Karpas-422 (cell line): ENCODE measurements at regions not wholly inside any gene's neighbourhood (a gene's known extent, or its start where the extent isn't known, plus 50 kb on each side); places are given as distances from the start of the nearest gene placed in this dataset.
"Not testable (repeated sequence)": the region's sequence is repeated elsewhere in the genome, so short reads cannot be mapped to it uniquely, and the experiment has no call there.

ENCODE experiments used
- DNase-seq: peaks from one replicate; pipeline ENCODE4 v3.0.0-alpha.2; 2015
- H2AFZ ChIP-seq: fragments of 200-600 bp; sonication (generic); 2 replicates; pipeline ENCODE4 v1.6.1; 2014; ENCODE audit warnings: antibody characterized with exemption, low read length, mixed read lengths
- H3K27ac ChIP-seq: fragments of 200-600 bp; sonication (generic); 2 replicates; pipeline ENCODE4 v1.5.1; 2014; ENCODE audit warnings: mild to moderate bottlenecking, low read length, moderate library complexity
- H3K27me3 ChIP-seq: fragments of 200-600 bp; sonication (generic); 2 replicates; pipeline ENCODE4 v1.6.1; 2014; ENCODE audit warnings: low read length, mixed read lengths
- H3K36me3 ChIP-seq: fragments of 200-600 bp; sonication (generic); 2 replicates; pipeline ENCODE4 v1.6.1; 2014; ENCODE audit warnings: low read length, mixed read lengths; ENCODE audit not compliant: insufficient read depth
- H3K4me1 ChIP-seq: fragments of 200-600 bp; sonication (generic); 2 replicates; pipeline ENCODE4 v1.6.1; 2014; ENCODE audit warnings: mild to moderate bottlenecking, low read length, mixed read lengths
- H3K4me2 ChIP-seq: fragments of 200-600 bp; sonication (generic); 2 replicates; pipeline ENCODE4 v1.6.1; 2014; ENCODE audit warnings: low read length, low read depth, mild to moderate bottlenecking; ENCODE audit not compliant: poor library complexity, severe bottlenecking
- H3K4me3 ChIP-seq: fragments of 200-600 bp; sonication (generic); 2 replicates; pipeline ENCODE4 v1.5.1; 2014; ENCODE audit warnings: mild to moderate bottlenecking, antibody characterized with exemption, low read length, mixed read lengths
- H3K79me2 ChIP-seq: fragments of 200-600 bp; sonication (generic); 2 replicates; pipeline ENCODE4 v1.6.1; 2014; ENCODE audit warnings: mild to moderate bottlenecking, low read length, mixed read lengths
- H3K9ac ChIP-seq: fragments of 200-600 bp; sonication (generic); 2 replicates; pipeline ENCODE4 v1.6.0; 2014; ENCODE audit warnings: low read length
- H3K9me2 ChIP-seq: fragments of 200-600 bp; sonication (generic), shearing (Covaris generic); replicated peaks from 2 replicates; pipeline ENCODE4 v1.6.0; 2014; ENCODE audit warnings: mild to moderate bottlenecking, low read length, moderate library complexity; ENCODE audit not compliant: insufficient read depth
- H3K9me3 ChIP-seq: fragments of 300-700, 200-600 bp; sonication (generic); 2 replicates; pipeline ENCODE4 v1.6.1; 2014; ENCODE audit warnings: low read length, mixed read lengths
- H4K20me1 ChIP-seq: fragments of 200-600 bp; sonication (generic); 2 replicates; pipeline ENCODE4 v1.6.1; 2014; ENCODE audit warnings: mild to moderate bottlenecking, antibody characterized with exemption, low read length, low read depth; ENCODE audit not compliant: insufficient read depth

DNA sequence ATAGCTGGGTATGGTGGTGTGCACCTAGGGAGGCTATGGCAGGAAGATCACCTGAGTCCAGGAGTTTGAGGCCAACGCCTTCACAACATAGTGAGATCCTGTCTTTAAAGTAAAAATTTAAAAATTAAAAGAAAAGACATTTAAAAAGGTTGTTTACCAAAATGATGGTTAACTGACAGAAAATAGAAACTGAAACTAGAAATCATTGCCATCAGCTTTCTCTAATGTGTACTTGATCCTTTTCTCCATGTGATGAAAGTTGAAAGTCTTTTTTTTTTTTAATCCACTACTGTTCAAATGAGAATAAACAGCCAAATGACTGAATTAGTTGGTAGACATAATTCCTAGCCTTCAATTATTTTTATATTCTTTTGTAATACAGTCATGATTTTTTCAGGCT, 75.1 kb upstream of the PARP8 start:
- not testable (repeated sequence) for H3K4me1 ChIP-seq

GRCh38 chr5:50593681-50594080, 72.8 kb upstream of the PARP8 start:
- Histone ChIP-seq H2AFZ (no peak overlapping the region), H3K9me3 (no peaks in the 10 kb centered on the region), H3K4me2 (no peak overlapping the region), H3K27ac (no peak overlapping the region), H3K79me2 (no peaks in the 10 kb centered on the region), H3K4me1 (no peaks in the 10 kb centered on the region), H3K27me3 (no peaks in the 10 kb centered on the region), H4K20me1 (no peaks in the 10 kb centered on the region), H3K36me3 (no peaks in the 10 kb centered on the region), H3K9me2 (no peaks in the 10 kb centered on the region), H3K4me3 (no peak overlapping the region), H3K9ac (no peak overlapping the region)
- no peak for DNase-seq

More for the DNA sequence above, 75.1 kb upstream of the PARP8 start:
- not testable (repeated sequence) for H3K4me3 ChIP-seq, H3K9me2 ChIP-seq, DNase-seq, H3K9ac ChIP-seq, H3K36me3 ChIP-seq, H3K4me2 ChIP-seq, H4K20me1 ChIP-seq, H2AFZ ChIP-seq, H3K9me3 ChIP-seq, H3K27me3 ChIP-seq, H3K27ac ChIP-seq, H3K79me2 ChIP-seq

- no peaks in the 10 kb centered on the region for H3K9me3 ChIP-seq
- no peaks in the 10 kb centered on the region for H3K9me2 ChIP-seq
- no peaks in the 10 kb centered on the region for H3K27me3 ChIP-seq
- H3K79me2 ChIP-seq, result no peaks in the 10 kb centered on the region
- H2AFZ ChIP-seq, result no peak overlapping the region
- no peak overlapping the region for H3K9ac ChIP-seq
- no peak overlapping the region for H3K4me2 ChIP-seq
- H3K4me1 ChIP-seq, result no peaks in the 10 kb centered on the region
- H4K20me1 ChIP-seq, result no peaks in the 10 kb centered on the region
- H3K4me3 ChIP-seq, result no peak overlapping the region
- H3K27ac ChIP-seq, result no peak overlapping the region
- H3K36me3 ChIP-seq, result no peaks in the 10 kb centered on the region
- no peak for DNase-seq
Measured at GRCh38 chr5:50595199-50595598, 71.2 kb upstream of the PARP8 start.

DNA sequence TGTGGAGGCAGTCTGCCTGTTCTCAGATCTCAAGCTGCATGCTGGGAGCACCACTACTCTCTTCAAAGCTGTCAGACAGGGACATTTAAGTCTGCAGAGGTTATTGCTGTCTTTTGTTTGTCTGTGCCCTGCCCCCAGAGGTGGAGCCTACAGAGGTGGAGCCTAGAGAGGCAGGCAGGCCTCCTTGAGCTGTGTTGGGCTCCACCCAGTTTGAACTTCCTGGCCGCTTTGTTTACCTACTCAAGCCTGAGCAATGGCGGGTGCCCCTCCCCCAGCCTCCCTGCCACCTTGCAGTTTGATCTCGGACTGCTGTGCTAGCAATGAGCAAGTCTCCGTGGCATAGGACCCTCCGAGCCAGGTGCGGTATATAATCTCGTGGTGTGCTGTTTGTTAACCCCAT, 64.9 kb upstream of the PARP8 start:
- not testable (repeated sequence) for H3K9me2 ChIP-seq, H3K4me1 ChIP-seq, H3K4me3 ChIP-seq, H2AFZ ChIP-seq, H3K27me3 ChIP-seq, H3K9ac ChIP-seq, H4K20me1 ChIP-seq, H3K27ac ChIP-seq, H3K4me2 ChIP-seq, H3K9me3 ChIP-seq, DNase-seq, H3K36me3 ChIP-seq, H3K79me2 ChIP-seq

DNA sequence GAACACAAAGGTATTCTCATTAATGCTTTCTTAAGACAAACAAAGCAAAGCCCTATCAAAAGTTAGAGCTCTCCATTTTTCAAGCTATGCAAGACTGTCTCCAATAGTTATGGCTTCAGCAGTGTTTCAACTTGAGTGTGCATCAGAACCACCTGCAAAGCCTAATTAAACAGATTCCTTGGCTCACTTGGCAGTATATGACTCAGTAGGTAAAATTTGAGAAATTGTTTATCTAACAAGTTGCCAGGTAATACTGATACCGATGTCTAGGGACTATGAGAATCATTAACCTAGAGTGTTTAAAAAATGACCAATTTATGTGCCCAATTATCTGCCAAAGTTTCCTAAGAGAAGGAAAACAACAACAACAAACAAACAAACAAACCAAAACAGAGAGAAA, 60.3 kb upstream of the PARP8 start:
- no peak overlapping the region for H2AFZ ChIP-seq

GRCh38 chr5:50607456-50607855, 59.0 kb upstream of the PARP8 start:
- H3K27ac ChIP-seq, H3K79me2 ChIP-seq, H4K20me1 ChIP-seq, H2AFZ ChIP-seq, H3K4me3 ChIP-seq, H3K9ac ChIP-seq, H3K36me3 ChIP-seq, H3K4me2 ChIP-seq, H3K4me1 ChIP-seq, H3K9me2 ChIP-seq, DNase-seq, H3K9me3 ChIP-seq, H3K27me3 ChIP-seq: not testable (repeated sequence)

More for the DNA sequence above, 60.3 kb upstream of the PARP8 start:
- H3K9me2 ChIP-seq, result no peaks in the 10 kb centered on the region
- H3K27me3 ChIP-seq, result no peaks in the 10 kb centered on the region
- H3K79me2 ChIP-seq, result no peaks in the 10 kb centered on the region
- no peak overlapping the region for H3K4me3 ChIP-seq
- H3K9ac ChIP-seq, result no peak overlapping the region
- no peaks in the 10 kb centered on the region for H3K36me3 ChIP-seq
- H3K4me2 ChIP-seq, result no peak overlapping the region
- H4K20me1 ChIP-seq, result no peaks in the 10 kb centered on the region
- no peaks in the 10 kb centered on the region for H3K9me3 ChIP-seq
- H3K4me1 ChIP-seq, result no peaks in the 10 kb centered on the region
- no peak overlapping the region for H3K27ac ChIP-seq
- no peak for DNase-seq

DNA sequence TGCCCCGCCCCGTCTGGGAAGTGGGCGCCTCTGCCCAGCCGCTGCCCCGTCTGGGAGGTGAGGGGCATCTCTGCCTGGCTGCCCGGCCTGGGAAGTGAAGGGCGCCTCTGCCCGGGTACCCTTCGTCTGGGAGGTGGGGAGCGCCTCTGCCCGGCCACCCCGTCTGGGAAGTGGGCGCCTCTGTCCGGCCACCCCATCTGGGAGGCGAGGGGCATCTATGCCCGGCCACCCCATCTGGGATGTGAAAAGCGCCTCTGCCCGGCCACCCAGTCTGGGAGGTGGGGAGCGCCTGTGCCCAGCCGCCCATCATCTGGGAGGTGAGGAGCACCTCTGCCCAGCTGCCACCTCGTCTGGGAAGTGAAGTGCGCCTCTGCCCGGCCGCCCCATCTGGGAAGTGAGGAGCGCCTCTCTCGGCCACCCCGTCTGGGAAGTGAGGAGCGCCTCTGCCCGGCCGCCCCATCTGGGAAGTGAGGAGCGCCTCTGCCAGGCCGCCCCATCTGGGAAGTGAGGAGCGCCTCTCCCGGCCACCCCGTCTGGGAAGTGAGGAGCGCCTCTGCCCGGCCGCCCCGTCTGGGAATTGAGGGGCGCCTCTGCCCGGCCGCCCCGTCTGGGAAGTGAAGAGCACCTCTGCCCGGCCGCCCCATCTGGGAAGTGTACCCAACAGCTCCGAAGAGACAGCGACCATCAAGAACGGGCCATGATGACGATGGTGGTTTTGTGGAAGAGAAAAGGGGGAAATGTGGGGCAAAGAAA, 58.3 kb upstream of the PARP8 start:
- H3K9ac ChIP-seq, DNase-seq, H3K27ac ChIP-seq, H2AFZ ChIP-seq, H3K27me3 ChIP-seq, H3K4me3 ChIP-seq, H3K36me3 ChIP-seq, H3K4me2 ChIP-seq, H4K20me1 ChIP-seq, H3K9me3 ChIP-seq, H3K79me2 ChIP-seq, H3K9me2 ChIP-seq, H3K4me1 ChIP-seq: not testable (repeated sequence)

DNA sequence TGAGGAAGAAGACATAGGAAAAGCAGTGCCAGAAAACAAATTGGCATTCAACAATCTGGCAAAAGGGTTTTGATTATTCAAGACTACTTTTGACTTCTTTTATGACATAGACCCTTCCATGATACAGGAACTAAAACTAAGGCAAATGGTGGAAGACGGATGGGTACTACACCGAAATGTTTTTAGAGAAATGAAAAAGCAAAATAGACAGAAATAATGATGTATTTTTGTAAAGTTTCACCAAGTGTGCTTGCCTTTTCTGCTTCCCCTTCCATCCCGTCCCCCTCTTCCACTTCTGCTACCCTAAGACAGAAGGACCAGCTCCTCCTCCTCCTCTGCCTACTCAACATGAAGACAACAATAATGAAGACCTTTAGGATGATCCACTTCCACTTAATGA, 53.4 kb upstream of the PARP8 start:
- H3K4me1 ChIP-seq, H3K9me2 ChIP-seq, H3K27me3 ChIP-seq, H3K4me2 ChIP-seq, DNase-seq, H3K79me2 ChIP-seq, H3K4me3 ChIP-seq, H2AFZ ChIP-seq, H4K20me1 ChIP-seq, H3K9ac ChIP-seq, H3K9me3 ChIP-seq, H3K27ac ChIP-seq, H3K36me3 ChIP-seq: not testable (repeated sequence)
